ENCODE measurements at regions not wholly inside any gene's neighbourhood (a gene's known extent, or its start where the extent isn't known, plus 50 kb on each side); places are given as distances from the start of the nearest gene placed in this dataset.

- TF ChIP-seq CTCF (IDR thresholded peaks at IDR 0.05) (no peak), REST (IDR thresholded peaks at IDR 0.05; ENCODE audit: insufficient read depth in 1 of 2, low read depth in 2 of 2, low read length in 1 of 2) (no peak), SIN3A (IDR thresholded peaks at IDR 0.05; ENCODE audit: borderline replicate concordance, insufficient read depth, low read depth, low read length) (no peak), POLR2AphosphoS5 (IDR thresholded peaks at IDR 0.05; ENCODE audit: low read depth, low read length) (no peak)
Observed at GRCh38 chr12:92363295-92364146, 217.9 kb upstream of the BTG1 start.
